K562 (cell line): ENCODE measurements at regions not wholly inside any gene's neighbourhood (a gene's known extent, or its start where the extent isn't known, plus 50 kb on each side); places are given as distances from the start of the nearest gene placed in this dataset.

Source experiments
- ATAC-seq: fragments of 200-7000 bp; cut with Tn5 transposase; 3 replicates; pipeline ENCODE4 v1.9.1; 2020; ENCODE audit warnings: moderate library complexity
- BruUV-seq: library from RNA; stranded (reverse); fragments of 400-500 nt; replicated peaks from 2 replicates; lab custom pipeline; 2021; lab: Mats Ljungman, UMichigan
- CTCF ChIA-PET: fragments of 300-600 bp; formaldehyde crosslinking; extraction: SDS; loops from one replicate; lab custom pipeline; 2021; ENCODE audit warnings: low intra/inter-chr PET ratio; lab: Yijun Ruan, JAX
- POLR2A ChIA-PET: fragments of 300-600, 350-650 bp; sonication (Branson Sonifier 250); formaldehyde crosslinking; extraction: SDS; loops from one replicate; lab custom pipeline; 2021; ENCODE audit warnings: antibody characterized with exemption, inconsistent platforms; lab: Yijun Ruan, JAX
- DNase-seq, 4 experiments: peaks; one replicate each; pipeline versions ENCODE4 v3.0.0 to v3.0.0-alpha.2; 2011 to 2018; ENCODE audit warnings: low spot score in 3 of 4, mixed read lengths in 3 of 4; ENCODE audit errors: extremely low read depth in 1 of 4
- FAIRE-seq: peaks from 2 replicates; lab custom pipeline; 2011; peaks lifted over from hg19 to GRCh38; lab: Jason Lieb, UNC
- H2AFZ ChIP-seq: 2 replicates; pipeline ENCODE4 v1.6.0; 2011; ENCODE audit warnings: low read depth, low read length, control low read depth, inconsistent platforms
- H3K27ac ChIP-seq: fragments of 200-600 bp; 3 replicates; pipeline ENCODE4 v1.8.0; 2011; ENCODE audit warnings: low read depth, mild to moderate bottlenecking, control low read depth, inconsistent platforms, low read length, moderate library complexity, mixed read lengths; ENCODE audit errors: extremely low read depth
- H3K27me3 ChIP-seq, 2 experiments: fragments of 300-600 bp in 1 of 2; 2 replicates in 1 of 2; 3 replicates in 1 of 2; pipeline versions ENCODE4 v1.6.0 to v1.8.0; 2011; ENCODE audit warnings: inconsistent platforms in 2 of 2, low read length in 2 of 2, mild to moderate bottlenecking in 1 of 2, mixed read lengths in 1 of 2, moderate library complexity in 1 of 2; ENCODE audit not compliant: control insufficient read depth in 2 of 2, insufficient read depth in 2 of 2
- H3K36me3 ChIP-seq: fragments of 300-600 bp; 3 replicates; pipeline ENCODE4 v1.8.0; 2011; ENCODE audit warnings: mild to moderate bottlenecking, low read length, inconsistent platforms; ENCODE audit not compliant: control insufficient read depth, insufficient read depth
- H3K4me1 ChIP-seq, 2 experiments: fragments of 200-600 bp in 1 of 2; replicated peaks in 1 of 2; 2 replicates in 1 of 2; 3 replicates in 1 of 2; pipeline versions ENCODE4 v1.5.1 to v1.8.0; 2011; ENCODE audit warnings: inconsistent platforms in 2 of 2, low read length in 2 of 2, mild to moderate bottlenecking in 1 of 2, mixed read lengths in 1 of 2, moderate library complexity in 1 of 2; ENCODE audit not compliant: control insufficient read depth in 2 of 2, insufficient read depth in 2 of 2
- H3K4me2 ChIP-seq: 2 replicates; pipeline ENCODE4 v1.6.1; 2011; ENCODE audit warnings: low read length, control low read depth, inconsistent platforms, mixed read lengths; ENCODE audit not compliant: insufficient read depth
- H3K4me3 ChIP-seq: fragments of 200-600 bp; sonication (generic), shearing (Covaris generic); 2 replicates; pipeline ENCODE4 v1.5.1; 2016; ENCODE audit warnings: control low read depth, inconsistent platforms
- H3K79me2 ChIP-seq: fragments of 200-600 bp; 3 replicates; pipeline ENCODE4 v1.8.0; 2011; ENCODE audit warnings: low read length, inconsistent platforms; ENCODE audit not compliant: control insufficient read depth, insufficient read depth
- H3K9ac ChIP-seq, 2 experiments: 2 replicates each; pipeline versions ENCODE4 v1.6.0 to v1.6.1; 2011; ENCODE audit warnings: low read depth in 2 of 2, low read length in 2 of 2, control low read depth in 1 of 2, inconsistent platforms in 1 of 2, mild to moderate bottlenecking in 1 of 2, mixed read lengths in 1 of 2; ENCODE audit not compliant: insufficient read depth in 1 of 2
- H3K9me1 ChIP-seq: one replicate; pipeline ENCODE4 v1.6.0; 2011; ENCODE audit warnings: inconsistent platforms, mild to moderate bottlenecking, low read length, moderate library complexity; ENCODE audit not compliant: control insufficient read depth, insufficient read depth
- H3K9me3 ChIP-seq: replicated peaks from 2 replicates; pipeline ENCODE4 v1.5.1; 2011; ENCODE audit warnings: low read depth, low read length, inconsistent platforms; ENCODE audit not compliant: control insufficient read depth, insufficient read depth
- H4K20me1 ChIP-seq: replicated peaks from 2 replicates; pipeline ENCODE4 v1.6.1; 2011; ENCODE audit warnings: low read length, inconsistent platforms, mixed read lengths; ENCODE audit not compliant: control insufficient read depth, insufficient read depth
- CBFB ChIP-seq: sonication (generic); formaldehyde crosslinking; IDR thresholded peaks from 2 replicates; pipeline ENCODE4 v1.4.0; 2020; ENCODE audit warnings: mild to moderate bottlenecking, missing genetic modification reagents
- CHD4 ChIP-seq: fragments of 200-600 bp; sonication (generic); IDR thresholded peaks from 3 replicates; pipeline ENCODE4 v1.6.1; 2012; ENCODE audit warnings: low read depth, mild to moderate bottlenecking, mixed read lengths, low read length, inconsistent platforms; ENCODE audit not compliant: insufficient read depth, insufficient replicate concordance, poor library complexity, severe bottlenecking
- GABPB1 ChIP-seq: sonication (generic); formaldehyde crosslinking; IDR thresholded peaks from 2 replicates; pipeline ENCODE4 v1.8.0; 2022; ENCODE audit warnings: mild to moderate bottlenecking, missing genetic modification reagents
- KLF6 ChIP-seq: fragments of 250-450 bp; sonication (Bioruptor Pico); IDR thresholded peaks from 2 replicates; pipeline ENCODE4 v1.4.0; 2020; ENCODE audit warnings: mild to moderate bottlenecking, moderate library complexity, borderline replicate concordance
- NR0B1 ChIP-seq: fragments of 450-650 bp; IDR thresholded peaks from one replicate; pipeline ENCODE4 v1.6.1; 2018; ENCODE audit warnings: mild to moderate bottlenecking, moderate library complexity; ENCODE audit not compliant: partially characterized antibody
- PURB ChIP-seq: sonication (generic); formaldehyde crosslinking; IDR thresholded peaks from 2 replicates; pipeline ENCODE4 v1.9.0; 2021; ENCODE audit warnings: low read depth, mild to moderate bottlenecking, missing genetic modification reagents
- SMC3 ChIP-seq: conservative IDR thresholded peaks from 2 replicates; pipeline ENCODE4 v1.6.1; 2011; ENCODE audit warnings: low read depth, low read length, improper control_type of control experiment; ENCODE audit not compliant: insufficient read depth
- TCF7L2 ChIP-seq: fragments of 150-350 bp; IDR thresholded peaks from 2 replicates; pipeline ENCODE4 v1.6.1; 2016; ENCODE audit warnings: low read depth, mild to moderate bottlenecking, low read length, moderate library complexity
- ZFPM2 ChIP-seq: fragments of 250-450 bp; sonication (Bioruptor Pico); IDR thresholded peaks from 2 replicates; pipeline ENCODE4 v1.5.1; 2022; ENCODE audit warnings: mild to moderate bottlenecking
- ZNF12 ChIP-seq: sonication (generic); formaldehyde crosslinking; IDR thresholded peaks from 2 replicates; pipeline ENCODE4 v1.4.0; 2020; ENCODE audit warnings: mild to moderate bottlenecking, missing genetic modification reagents
- ZNF408 ChIP-seq: fragments of 250-450 bp; sonication (Bioruptor Pico); IDR thresholded peaks from 2 replicates; pipeline ENCODE4 v1.4.0; 2020; ENCODE audit warnings: low read depth, mild to moderate bottlenecking, moderate library complexity
- ZNF696 ChIP-seq: fragments of 250-450 bp; sonication (Bioruptor Pico); conservative IDR thresholded peaks from 2 replicates; pipeline ENCODE4 v1.4.0; 2020; ENCODE audit warnings: mild to moderate bottlenecking, moderate library complexity
- WGBS: fragments of 100-300 bp; shearing (Covaris generic); methylation state at CpG from one replicate; pipeline ENCODE4 v1.1.6; 2016; ENCODE audit warnings: low coverage, mixed read lengths; ENCODE audit not compliant: insufficient coverage; ENCODE audit errors: missing lambda C conversion rate; 5-methylcytosine and 5-hydroxymethylcytosine counted together
- in situ Hi-C: fragments of 300-500 bp; cut with MboI; formaldehyde crosslinking; loops from 4 replicates; pipeline ENCODE4 v1.15.0; 2018; ENCODE audit warnings: inconsistent platforms, mixed read lengths
- intact Hi-C: fragments of 100-400 bp; cut with micrococcal nuclease; formaldehyde crosslinking; loops from 2 replicates; pipeline ENCODE4 v1.14.2; 2022

- H3K4me1 ChIP-seq: no peaks in the 10 kb centered on the region
- no peaks in the 10 kb centered on the region for H3K9me1 ChIP-seq
- WGBS: 0% methylated on average over 2 of the region's 2 CpGs
- H3K4me2 ChIP-seq: no peak overlapping the region
- no peaks in the 10 kb centered on the region for H3K27me3 ChIP-seq
- no peak overlapping the region for H2AFZ ChIP-seq
- H4K20me1 ChIP-seq: no peaks in the 10 kb centered on the region
- H3K27ac ChIP-seq: no peak overlapping the region
- H3K79me2 ChIP-seq: no peaks in the 10 kb centered on the region
- intact Hi-C loops: no loop called here
- H3K9me3 ChIP-seq: no peaks in the 10 kb centered on the region; the same call in 1 of the 2 replicates
- no peaks in the 10 kb centered on the region for H3K36me3 ChIP-seq
- no peak for ATAC-seq
- H3K4me3 ChIP-seq: no peak overlapping the region
- no peak for FAIRE-seq
- POLR2A ChIA-PET: no interaction called here
- TF ChIP-seq ZNF12 (CRISPR knock-in tag) (no peak), NR0B1 (no peak), CHD4 (no peak), CBFB (CRISPR knock-in tag) (no peak), KLF6 (CRISPR knock-in tag) (no peak), SMC3 (no peak), ZNF408 (CRISPR knock-in tag) (no peak), TCF7L2 (no peak), ZFPM2 (no peak), ZNF696 (CRISPR knock-in tag) (no peak), GABPB1 (CRISPR knock-in tag) (no peak), PURB (CRISPR knock-in tag) (no peak)
- TF ChIP-seq, all 486 proteins: peak for 0
- DNase-seq: no peak
- in situ Hi-C loops: no loop called here
- CTCF ChIA-PET: no interaction called here
- no TSS peak for BruUV-seq
- H3K9ac ChIP-seq: no peak overlapping the region
Observed at GRCh38 chr3:28645149-28645548, 296.5 kb upstream of the AZI2 start.
